ENCODE measurements at regions not wholly inside any gene's neighbourhood (a gene's known extent, or its start where the extent isn't known, plus 50 kb on each side); places are given as distances from the start of the nearest gene placed in this dataset.

GRCh38 chr1:82185084-82185483 lies 384.4 kb downstream of the ADGRL2 start:
- TF ChIP-seq CTCF (IDR thresholded peaks at IDR 0.05) = no peak
- H3K4me3 ChIP-seq = no peak overlapping the region
- DNase-seq (ENCODE audit: low spot score) = no peak
- no peaks in the 10 kb centered on the region for H3K27me3 ChIP-seq (replicated peaks; ENCODE audit: insufficient read depth)
- ATAC-seq (ENCODE audit: insufficient number of reproducible peaks, low FRiP score, low read depth) = no peak
- peaks cover 12 to 16% of the 10 kb centered on the region in 2 donors for H3K4me1 ChIP-seq (ENCODE audit: control insufficient read depth in 1 of 2, low read depth in 2 of 2)
- H3K9me3 ChIP-seq = no peaks in the 10 kb centered on the region
- H3K36me3 ChIP-seq = no peaks in the 10 kb centered on the region
- no peak overlapping the region for H3K27ac ChIP-seq

DNA sequence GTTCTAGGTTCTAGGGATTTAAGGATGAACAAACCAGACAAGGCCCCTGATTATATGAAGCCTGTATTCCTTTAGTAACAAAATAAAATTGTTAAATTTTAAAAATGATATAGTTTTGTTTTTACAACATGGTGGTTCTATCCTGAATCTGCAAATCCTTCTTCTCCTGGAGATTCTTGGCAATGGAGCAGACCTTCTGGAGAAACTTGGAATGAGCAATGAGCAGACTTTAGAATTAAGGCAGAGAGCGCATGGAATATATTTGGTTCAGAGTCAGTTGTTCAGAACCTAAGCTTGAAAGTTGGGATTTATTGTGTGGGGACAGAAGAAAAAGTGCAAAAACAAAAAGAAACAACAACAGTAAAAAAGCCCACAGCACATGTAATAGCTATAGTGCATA lies 381.1 kb downstream of the ADGRL2 start:
- Histone ChIP-seq H3K9me3 (no peaks in the 10 kb centered on the region), H3K36me3 (no peaks in the 10 kb centered on the region), H3K27ac (no peak overlapping the region), H3K4me3 (no peak overlapping the region), H3K27me3 (replicated peaks; ENCODE audit: insufficient read depth) (no peaks in the 10 kb centered on the region), H3K4me1 (ENCODE audit: control insufficient read depth in 1 of 2, low read depth in 2 of 2) (peaks cover 12 to 16% of the 10 kb centered on the region in 2 donors)
- no peak for TF ChIP-seq CTCF (IDR thresholded peaks at IDR 0.05)
- DNase-seq (ENCODE audit: low spot score) = no peak
- no peak for ATAC-seq (ENCODE audit: insufficient number of reproducible peaks, low FRiP score, low read depth)

DNA sequence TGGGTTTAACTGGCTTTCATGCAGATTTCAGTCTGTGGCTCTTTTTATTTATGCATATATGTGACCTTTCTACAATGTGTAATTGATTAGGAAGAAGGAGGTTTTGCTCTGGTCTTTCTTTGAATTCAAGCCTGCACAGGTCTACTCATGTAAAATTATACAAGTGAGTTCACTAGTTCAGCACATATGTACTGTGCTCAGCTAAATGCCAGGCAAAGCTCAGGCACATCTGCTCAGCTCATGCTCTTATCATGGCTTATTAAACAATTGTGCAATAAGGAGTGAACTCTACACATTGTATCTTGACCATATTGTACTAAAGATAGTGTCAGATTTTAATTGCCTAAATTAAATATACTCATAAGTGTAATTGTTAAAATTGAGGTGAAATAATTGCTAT lies 378.4 kb downstream of the ADGRL2 start:
- Histone ChIP-seq H3K9me3 (no peaks in the 10 kb centered on the region), H3K27ac (no peak overlapping the region), H3K36me3 (no peaks in the 10 kb centered on the region), H3K4me3 (no peak overlapping the region), H3K27me3 (replicated peaks; ENCODE audit: insufficient read depth) (no peaks in the 10 kb centered on the region), H3K4me1 (ENCODE audit: control insufficient read depth in 1 of 2, low read depth in 2 of 2) (peaks cover 0 to 5% of the 10 kb centered on the region in 2 donors)
- DNase-seq (ENCODE audit: low spot score) (no peak), ATAC-seq (ENCODE audit: insufficient number of reproducible peaks, low FRiP score, low read depth) (no peak)
- no peak for TF ChIP-seq CTCF (IDR thresholded peaks at IDR 0.05)

DNA sequence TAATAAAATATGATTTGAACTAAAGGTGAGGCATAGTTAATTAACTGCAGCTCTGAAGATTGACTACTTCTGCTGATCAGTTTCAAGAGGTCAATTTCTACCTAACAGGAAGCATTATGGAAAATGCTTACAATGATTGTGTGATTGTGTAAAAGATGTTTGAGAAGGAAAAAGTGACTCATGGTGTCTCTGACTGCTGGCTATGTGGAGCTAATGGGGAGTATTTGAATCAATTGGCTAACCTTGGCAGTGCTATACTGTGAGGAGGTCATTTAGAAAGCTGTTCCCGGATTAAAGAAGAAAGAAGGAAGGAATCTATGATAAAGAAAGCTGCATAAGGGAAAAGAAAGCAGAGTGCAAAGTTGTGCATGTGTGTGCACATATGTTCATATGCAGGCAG lies 376.5 kb downstream of the ADGRL2 start:
- Histone ChIP-seq H3K36me3 (no peaks in the 10 kb centered on the region), H3K27ac (no peak overlapping the region), H3K4me3 (no peak overlapping the region), H3K4me1 (ENCODE audit: control insufficient read depth in 1 of 2, low read depth in 2 of 2) (no peaks in the 10 kb centered on the region), H3K9me3 (no peaks in the 10 kb centered on the region), H3K27me3 (replicated peaks; ENCODE audit: insufficient read depth) (no peaks in the 10 kb centered on the region)
- DNase-seq (ENCODE audit: low spot score) (no peak), ATAC-seq (ENCODE audit: insufficient number of reproducible peaks, low FRiP score, low read depth) (no peak)
- no peak for TF ChIP-seq CTCF (IDR thresholded peaks at IDR 0.05)

- H3K4me3 ChIP-seq = no peak overlapping the region
- H3K4me1 ChIP-seq (ENCODE audit: control insufficient read depth in 1 of 2, low read depth in 2 of 2) = no peaks in the 10 kb centered on the region
- H3K27me3 ChIP-seq (replicated peaks; ENCODE audit: insufficient read depth) = no peaks in the 10 kb centered on the region
- no peak for TF ChIP-seq CTCF (IDR thresholded peaks at IDR 0.05)
- no peaks in the 10 kb centered on the region for H3K9me3 ChIP-seq
- H3K36me3 ChIP-seq = no peaks in the 10 kb centered on the region
- ATAC-seq (ENCODE audit: insufficient number of reproducible peaks, low FRiP score, low read depth) = no peak
- DNase-seq (ENCODE audit: low spot score) = no peak
- no peak overlapping the region for H3K27ac ChIP-seq
These were observed 371.2 kb downstream of the ADGRL2 start for GRCh38 chr1:82171955-82172354.

All from thoracic aorta (tissue), 2 donors.